HG02852 (cell line): ENCODE measurements at regions not wholly inside any gene's neighbourhood (a gene's known extent, or its start where the extent isn't known, plus 50 kb on each side); places are given as distances from the start of the nearest gene placed in this dataset.

Experiments
- ATAC-seq: cut with Tn5 transposase; IDR thresholded peaks from one replicate; pipeline ENCODE4 v1.9.1; 2021; ENCODE audit warnings: mild to moderate bottlenecking, moderate library complexity; ENCODE audit not compliant: unreplicated experiment

DNA sequence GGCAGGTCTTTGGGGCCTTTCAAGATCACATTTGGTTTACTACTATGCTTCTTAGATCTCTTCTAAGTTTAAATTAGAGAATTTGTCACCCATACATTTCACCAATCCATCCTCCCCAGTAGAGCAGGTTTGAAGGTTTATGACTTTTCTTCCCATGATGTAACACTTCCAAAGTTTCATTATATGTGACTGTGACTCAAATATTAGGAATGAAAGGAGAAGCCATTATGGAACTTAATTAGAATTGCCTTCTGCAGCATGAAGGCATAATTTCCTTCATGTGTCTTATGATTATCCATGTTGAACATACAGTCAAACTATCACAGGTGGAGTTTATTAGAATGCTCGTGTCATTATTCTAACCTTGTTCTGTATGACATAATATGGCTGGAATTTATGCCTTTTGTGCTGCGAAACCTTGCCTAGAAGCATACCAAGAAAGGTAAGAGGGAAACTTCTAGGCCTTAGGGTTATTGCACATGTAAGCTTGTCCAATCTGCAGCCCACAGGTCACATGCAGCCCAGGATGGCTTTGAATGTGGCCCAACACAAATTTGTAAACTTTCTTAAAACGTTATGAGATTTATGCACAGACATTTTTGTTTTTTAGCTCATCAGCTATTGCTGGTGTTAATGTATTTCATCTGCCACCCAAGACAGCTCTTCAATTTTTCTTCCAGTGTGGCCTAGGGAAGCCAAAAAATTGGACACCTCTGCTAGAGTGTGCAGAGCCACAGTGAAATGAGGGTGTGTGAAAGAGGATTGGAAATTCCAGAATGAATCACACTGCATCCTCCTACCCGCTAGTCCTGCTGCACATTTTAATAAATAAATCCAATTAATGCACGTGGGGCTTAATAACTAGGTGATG is 133.6 kb downstream of the TMEM26 start:
- ATAC-seq: no peak

DNA sequence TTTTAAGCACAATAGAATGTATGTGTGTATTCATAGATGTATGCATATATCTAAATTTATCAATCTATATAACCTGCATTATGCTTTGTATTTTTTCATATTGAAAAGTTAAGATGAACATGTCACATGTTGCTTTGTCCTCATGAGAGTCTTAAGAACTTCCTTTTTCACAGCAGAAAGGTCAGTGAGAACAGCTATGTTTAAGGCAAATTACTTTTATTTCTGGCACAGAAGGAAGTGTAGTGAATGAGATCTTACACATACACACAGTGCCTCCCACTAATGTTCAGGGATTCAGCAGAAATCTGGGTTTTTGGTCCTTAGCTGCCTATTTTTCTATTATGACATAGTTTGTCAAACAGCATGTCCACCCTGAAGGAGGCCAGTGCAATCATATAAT is 134.8 kb downstream of the TMEM26 start:
- ATAC-seq: no peak

DNA sequence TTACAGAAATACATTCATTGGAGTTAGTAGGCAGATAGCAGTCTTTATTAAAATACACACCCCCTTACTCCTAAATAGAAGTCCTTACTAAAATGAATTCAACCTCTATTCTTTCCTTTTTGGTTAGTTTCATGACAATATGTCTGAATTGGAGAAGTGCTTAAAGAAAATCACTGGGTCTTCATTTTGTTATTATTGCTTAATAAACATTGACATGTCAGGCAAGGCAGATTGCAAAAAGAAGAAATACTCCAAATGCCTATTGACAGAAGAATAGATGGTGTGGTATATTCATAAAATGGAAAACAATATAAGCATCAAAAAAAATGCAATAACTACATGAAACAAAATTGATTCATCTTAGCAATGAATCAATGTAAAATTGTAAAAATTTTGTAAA is 135.5 kb downstream of the TMEM26 start:
- no peak for ATAC-seq

DNA sequence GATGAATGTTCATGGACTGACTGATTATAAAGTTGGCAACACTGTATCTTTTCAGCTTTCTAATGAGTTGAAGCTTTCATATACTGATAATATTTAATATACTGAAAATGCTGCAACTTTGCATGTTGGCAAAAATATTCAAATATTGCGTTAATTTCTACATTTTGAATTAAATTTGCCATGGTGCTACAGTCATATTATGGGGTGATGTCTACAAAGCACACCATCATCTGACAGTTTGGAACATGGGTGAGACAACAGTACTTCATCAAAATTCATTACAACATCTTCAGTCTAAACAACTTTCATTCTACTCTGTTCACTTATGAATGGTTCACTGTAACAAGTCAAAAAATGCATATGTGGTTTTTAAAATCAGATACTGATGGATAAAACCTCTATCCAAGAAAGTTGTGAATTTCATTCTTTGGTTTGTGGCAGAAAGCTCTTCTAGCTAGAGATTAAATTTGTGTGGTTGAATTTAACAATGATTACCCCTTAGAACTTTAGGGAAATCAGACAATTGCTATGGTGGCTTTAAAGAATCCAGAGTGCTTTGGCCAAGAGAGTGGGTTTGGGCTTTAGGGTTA is 136.4 kb downstream of the TMEM26 start:
- ATAC-seq: no peak

DNA sequence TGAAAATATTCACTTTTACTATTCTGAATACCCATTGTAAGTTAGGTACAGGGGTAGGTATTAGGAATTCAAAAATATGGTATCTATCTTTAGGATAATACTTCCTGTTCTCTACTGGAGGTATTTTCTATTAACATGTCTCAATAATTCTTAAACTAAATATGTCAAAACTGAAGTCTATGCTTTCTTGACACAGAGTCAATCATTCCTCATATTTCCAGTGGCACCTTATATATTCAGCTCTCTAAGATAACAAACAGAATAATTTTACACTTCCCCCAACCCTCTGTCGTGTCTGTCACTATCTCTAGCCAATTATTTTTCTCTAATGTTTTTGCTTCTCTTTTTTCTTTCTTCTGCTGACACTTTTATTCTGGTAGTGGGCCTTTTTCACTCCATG is 138.9 kb downstream of the TMEM26 start:
- ATAC-seq: no peak

DNA sequence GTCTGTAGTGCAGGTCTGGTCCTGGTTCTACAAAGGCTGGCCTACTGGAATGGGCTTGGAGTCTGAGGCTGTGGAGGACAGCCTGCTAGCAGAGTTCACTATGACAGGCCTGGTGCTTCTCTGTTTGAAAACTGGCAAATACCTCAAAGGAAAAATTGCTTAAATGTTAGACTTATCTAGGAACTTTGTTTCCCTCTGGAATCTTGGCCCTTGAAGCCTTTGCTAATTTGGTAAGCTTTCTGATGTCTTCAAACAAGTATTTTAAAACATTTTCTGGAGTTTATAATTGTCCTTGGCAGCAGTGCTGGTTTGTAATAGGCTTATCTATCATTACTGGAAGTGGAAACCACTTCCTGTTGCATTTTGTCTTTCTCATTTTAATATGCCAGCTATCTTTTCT is 139.7 kb downstream of the TMEM26 start:
- no peak for ATAC-seq

DNA sequence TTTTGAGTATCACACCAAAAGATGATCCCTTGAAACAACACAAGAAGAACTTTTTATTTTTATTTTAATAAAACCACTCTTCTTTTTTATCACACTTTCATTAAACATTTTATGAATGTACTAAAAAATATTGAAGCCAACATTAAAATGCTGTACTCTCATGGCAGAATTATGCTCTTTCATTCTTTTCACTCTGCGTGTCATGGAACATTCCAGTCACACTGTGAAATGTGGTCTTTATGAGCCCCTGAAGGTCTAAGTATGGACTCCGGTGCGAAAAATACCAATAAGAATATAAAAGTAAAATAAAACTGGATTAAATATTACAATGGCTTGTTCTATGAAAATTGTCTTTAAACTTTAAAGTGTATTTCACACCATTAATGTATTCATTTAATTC is 148.4 kb downstream of the TMEM26 start:
- ATAC-seq: no peak

DNA sequence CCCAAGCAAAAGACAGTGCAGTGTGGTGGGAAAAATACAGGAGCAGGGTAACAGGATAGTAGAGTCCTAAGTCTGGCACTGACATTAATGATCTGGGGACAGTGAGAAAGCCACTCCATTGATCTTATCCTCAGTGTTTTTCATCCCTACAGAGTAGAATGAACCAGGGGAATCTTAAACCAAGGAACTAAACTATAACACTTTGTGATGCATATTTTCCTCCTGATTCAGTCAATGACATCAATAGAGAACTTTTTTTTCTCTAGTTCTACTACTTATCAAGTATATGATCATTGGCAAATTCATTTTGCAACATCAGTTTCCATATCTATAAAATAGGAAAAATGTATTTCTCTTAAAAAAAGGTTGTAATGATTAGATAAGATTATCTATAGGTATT is 151.1 kb downstream of the TMEM26 start:
- no peak for ATAC-seq

DNA sequence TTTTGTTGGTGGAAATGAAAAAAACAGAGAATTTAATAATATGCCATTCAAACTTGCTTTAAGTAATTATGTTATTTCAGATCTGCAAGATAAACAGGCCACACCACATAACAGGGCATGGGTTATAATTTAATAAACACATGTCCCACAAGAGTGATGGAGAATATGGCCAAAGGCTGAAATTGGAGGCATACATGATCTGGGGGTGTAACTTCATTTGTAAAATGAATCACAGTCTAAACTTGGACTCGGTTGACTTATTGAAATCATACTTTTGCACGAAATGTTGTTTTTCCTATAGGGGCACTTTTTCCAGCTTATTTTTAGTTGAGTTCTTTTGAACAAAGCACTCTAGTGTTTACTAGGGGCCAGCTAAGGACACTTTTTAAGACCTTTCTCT is 151.6 kb downstream of the TMEM26 start:
- ATAC-seq: no peak

DNA sequence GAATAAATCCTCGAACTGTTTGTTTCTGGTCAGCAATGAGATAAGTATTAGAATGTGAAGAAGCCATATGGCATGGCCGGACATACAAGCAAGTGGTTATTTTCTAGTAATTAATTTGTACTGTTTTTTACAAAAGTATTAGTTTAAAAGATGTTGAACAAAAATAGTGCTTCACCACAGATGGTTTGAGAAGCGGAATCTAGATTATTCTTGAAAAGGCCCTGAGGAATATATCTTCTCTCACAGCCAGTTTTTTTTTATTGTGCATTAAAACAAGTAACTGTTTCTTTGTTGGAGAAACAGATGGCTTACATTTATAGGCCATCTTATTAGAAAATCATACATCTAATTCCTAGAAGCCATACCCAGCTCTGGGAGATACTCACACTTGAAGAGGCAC is 153.3 kb downstream of the TMEM26 start:
- no peak for ATAC-seq

DNA sequence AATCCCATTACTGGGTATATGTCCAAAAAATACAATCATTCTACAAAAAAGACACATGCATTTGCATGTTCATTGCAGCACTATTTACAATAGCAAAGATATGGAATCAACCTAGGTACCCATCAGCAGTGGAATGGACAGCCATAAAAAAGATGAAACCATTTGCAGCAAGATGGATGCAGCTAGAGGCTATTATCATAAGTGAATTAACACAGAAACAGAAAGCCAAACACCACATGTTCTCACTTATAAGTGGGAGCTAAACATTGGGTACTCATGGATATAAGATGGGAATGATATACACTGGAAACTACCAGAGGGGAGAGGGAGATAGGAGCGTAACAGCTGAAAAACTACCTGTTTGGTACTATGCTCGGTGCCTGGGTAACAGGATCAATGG is 154.0 kb downstream of the TMEM26 start:
- ATAC-seq: no peak

DNA sequence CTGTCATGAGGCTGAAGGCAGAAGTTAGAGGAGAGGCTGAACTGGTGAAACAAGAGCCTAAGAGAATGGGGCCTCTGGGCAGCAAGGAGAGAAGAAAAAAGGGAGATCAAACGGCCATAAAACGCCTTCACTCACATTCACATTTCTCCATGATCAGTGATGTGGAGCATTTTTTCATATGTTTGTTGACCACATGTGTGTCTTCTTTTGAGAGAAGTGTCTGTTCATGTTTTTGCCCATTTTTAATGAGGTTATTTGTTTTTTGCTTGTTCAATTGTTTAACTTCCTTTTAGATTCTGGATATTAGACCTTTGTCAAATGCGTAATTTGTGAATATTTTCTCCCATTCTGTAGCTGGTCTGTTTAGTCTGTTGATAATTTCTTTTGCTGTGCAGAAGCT is 155.0 kb downstream of the TMEM26 start:
- ATAC-seq: no peak

DNA sequence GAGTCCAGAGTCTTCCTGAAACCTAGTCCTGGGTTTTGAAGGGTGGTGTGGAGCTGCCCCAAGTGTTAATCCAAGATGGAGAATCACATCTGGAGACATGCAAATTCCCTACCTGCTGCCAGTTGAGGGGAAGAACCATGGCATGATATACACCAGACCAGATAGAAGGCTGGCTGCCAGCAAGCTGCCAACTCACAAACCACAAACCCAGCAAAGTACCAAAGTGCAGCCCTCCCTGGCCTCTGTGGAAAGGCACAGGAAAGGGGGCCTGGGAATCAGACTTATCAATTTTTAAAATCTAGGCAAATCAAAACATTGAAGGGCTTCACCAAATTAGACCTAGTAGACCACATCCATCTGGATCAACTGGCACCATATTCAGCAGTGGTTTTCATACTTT is 157.0 kb downstream of the TMEM26 start:
- ATAC-seq: no peak

DNA sequence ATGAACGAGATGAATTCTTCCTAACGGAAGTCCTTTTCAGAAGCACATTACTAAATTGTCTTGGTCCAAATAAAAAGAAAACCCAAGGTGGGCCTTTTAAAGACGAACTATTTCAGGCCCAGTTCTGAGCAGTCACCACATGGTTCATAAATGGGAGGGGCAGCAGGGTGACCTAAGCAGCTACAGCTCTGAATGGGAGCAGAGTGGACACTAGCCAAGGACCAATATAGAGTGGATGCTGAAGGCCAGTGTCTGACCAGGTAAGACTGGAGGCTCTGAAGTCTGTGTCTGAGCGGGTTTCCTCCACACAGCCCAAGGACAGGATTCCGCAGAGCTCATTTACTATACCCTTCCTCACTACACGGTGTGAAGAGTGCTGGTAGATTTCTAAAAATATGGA is 159.1 kb downstream of the TMEM26 start:
- ATAC-seq: no peak

DNA sequence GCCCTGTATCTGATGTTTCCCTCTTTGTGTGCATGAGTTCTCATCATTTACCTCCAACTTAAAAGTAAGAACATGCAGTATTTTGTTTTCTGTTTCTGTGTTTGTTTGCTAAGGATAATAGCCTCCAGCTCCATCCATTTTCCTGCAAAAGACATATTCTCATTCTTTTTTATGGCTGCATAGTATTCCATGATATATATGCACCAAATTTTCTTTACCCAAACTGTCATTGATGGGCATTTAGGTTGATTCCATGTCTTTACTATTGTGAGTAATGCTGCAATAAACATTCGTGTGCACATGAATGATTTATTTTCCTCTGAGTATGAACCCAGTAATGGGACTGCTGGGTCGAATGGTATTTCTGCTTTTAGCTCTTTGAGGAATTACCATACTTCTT is 163.4 kb downstream of the TMEM26 start:
- ATAC-seq: no peak

DNA sequence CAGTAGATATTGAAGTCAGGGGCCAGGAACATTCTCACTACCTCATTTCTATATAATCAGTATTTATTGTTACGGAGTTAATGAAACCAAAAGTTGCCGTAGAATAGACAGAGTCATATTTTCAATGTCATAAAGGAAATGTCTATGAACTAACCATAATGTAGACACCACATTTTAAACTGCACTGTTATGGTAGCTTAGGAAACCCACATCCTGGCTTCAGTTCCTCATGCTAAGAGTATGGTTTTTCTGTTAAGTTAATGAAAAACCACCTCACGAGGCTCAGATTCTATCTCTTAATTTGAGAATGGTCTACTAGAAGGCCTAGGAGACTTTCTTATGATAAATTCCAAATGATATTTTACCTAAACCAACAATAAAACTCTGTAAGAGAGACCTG is 166.5 kb downstream of the TMEM26 start:
- peak; percentile 100 for ATAC-seq

DNA sequence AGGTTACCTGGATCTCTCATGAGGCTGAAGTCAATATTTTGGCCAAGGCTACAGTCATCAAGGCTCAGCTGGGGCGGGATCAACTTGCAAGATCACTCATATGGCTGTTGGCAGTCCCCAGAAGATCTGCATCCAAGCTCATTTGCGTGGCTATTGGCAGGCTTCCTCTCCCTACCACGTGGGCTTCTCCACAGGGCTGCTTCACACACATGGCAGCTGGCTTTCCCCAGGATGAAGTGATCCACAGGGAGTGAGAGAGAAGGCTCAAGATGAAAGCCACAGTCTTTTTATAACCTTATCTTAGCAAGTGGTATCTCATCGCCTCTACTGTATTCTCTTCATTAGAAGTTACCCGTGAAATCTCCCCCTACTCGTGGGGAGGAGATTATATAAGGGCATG is 167.4 kb downstream of the TMEM26 start:
- no peak for ATAC-seq

DNA sequence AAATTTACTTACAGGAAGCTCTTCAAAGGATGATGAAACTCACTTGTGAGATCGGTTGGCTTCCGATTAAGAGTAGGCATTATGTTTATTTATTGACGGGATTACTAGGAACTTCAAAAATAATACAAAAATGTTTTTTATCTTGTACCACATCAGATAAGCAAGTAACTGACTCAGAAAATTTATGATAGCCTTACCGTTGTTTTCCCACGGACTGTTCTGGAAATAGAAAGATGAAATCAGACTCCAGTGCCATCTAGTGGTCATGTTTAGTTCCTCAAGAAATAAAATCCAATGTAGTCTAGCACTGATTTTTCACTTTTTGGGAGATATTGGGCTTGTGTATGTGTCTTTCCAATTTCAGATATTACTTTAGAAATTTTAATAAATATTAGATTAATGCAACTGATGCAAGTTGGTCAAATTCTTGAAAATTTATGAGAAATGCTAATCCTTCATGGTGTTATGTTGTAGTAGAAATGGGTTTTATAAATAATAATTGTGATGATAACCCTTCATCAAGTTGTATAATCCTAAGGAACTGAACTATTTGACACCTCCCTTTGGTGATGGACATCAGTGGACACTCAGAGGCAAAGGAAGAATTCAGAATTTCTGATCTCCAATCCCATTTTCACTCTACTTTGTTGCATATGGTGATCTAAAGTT is 168.8 kb downstream of the TMEM26 start:
- ATAC-seq: no peak

DNA sequence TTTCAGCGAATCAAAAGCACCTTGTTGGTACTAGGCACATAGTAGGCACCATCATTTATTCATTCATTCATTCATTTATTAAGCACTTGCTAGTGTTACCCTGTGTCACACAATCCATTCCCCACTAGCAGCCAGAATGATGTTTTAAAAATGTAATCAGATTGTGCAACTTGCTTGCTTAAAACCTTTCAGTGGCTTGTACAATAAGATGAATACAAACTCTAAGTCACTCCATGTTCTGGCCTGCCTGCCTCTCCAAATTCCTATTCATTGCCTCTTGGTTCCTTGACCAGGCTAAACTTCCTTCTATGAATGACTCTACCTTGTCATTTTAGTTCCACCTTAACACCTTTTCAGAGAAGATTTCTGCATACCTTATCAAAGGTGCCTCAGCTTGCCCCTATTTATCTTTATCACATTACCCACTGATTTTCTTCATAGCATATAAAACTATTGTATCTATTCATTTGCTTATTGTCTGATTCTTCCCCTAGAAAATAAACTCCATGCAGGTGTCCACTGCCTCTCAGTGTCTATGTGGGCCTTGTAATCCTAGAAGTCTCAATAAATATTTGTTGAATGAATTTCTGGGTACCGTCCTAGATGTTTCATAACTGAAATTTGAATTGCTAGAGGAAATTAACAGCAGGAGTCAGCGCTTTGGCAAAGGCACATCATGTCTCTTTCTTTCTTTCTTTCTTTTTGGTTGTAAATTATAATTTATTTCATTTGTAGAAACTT is 169.5 kb downstream of the TMEM26 start:
- ATAC-seq: no peak

DNA sequence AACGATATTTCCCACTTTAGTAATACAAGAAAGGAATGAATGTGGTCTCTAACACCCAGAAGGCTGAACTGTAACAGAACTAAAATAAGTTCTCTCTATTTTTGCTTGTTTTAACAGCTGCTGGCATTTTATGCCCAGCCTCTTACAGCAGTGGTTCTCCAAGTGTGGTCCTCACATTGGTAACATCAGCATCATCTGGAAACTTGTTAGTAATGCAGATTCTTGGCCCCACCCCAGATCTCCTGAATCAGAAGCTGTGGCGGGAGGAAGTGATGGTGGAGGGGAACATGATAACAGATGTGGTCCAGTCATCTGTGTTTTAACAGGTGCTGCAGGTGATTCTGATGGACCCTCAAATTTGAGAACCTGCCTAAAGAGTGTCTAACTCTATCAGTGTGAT is 170.1 kb downstream of the TMEM26 start:
- ATAC-seq: no peak

DNA sequence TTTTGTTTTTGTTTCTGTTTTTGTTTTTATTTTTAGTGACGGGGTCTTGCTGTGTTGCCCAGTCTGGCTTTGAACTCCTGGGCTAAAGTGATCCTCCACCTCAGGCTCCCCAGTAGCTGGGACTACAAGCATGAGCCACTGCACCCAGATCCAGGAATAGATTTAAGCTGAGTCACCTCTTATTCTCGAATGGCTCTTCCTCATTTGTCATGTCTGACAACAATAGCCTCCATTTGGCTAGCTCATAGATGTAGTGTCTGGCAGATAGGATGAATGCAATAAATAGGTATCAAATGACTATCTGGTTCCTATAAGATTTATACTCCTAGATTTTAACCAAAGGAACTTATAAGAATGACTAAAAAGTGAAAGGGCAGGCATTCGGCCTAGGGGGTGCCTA is 172.9 kb downstream of the TMEM26 start:
- no peak for ATAC-seq

DNA sequence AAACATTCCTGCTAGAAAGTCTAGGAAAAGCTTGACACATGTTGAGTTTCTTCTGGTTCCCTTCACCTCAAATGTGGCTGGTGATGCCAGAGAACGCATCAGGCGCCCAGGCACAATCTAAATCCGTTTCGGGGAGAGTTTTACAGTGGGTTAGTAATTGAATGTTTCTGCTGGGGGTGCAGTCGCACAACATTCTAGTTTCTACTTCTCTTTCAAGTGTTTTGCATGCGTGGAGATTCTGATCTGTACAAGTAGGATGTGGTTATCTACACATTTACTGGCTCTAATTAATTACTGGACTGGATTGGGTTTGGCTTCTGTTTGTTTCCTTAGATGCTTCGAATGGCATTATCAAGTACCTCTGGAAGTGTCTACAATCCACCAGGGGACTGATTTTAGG is 173.8 kb downstream of the TMEM26 start:
- ATAC-seq: no peak
